ENCODE measurements at regions not wholly inside any gene's neighbourhood (a gene's known extent, or its start where the extent isn't known, plus 50 kb on each side); places are given as distances from the start of the nearest gene placed in this dataset.

GRCh38 chr5:152599096-152599495, 194.0 kb upstream of the NMUR2 start:
- TF ChIP-seq, protein P1, sequence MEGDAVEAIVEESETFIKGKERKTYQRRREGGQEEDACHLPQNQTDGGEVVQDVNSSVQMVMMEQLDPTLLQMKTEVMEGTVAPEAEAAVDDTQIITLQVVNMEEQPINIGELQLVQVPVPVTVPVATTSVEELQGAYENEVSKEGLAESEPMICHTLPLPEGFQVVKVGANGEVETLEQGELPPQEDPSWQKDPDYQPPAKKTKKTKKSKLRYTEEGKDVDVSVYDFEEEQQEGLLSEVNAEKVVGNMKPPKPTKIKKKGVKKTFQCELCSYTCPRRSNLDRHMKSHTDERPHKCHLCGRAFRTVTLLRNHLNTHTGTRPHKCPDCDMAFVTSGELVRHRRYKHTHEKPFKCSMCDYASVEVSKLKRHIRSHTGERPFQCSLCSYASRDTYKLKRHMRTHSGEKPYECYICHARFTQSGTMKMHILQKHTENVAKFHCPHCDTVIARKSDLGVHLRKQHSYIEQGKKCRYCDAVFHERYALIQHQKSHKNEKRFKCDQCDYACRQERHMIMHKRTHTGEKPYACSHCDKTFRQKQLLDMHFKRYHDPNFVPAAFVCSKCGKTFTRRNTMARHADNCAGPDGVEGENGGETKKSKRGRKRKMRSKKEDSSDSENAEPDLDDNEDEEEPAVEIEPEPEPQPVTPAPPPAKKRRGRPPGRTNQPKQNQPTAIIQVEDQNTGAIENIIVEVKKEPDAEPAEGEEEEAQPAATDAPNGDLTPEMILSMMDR (IDR thresholded peaks at IDR 0.05; ENCODE audit: control extremely low read depth in 1 of 3, insufficient read depth in 1 of 3, low read depth in 1 of 3, low read length in 3 of 3), result no peak
- no peak for TF ChIP-seq POLR2A (IDR thresholded peaks at IDR 0.05; ENCODE audit: control extremely low read depth in 1 of 2, low read depth in 2 of 2, low read length in 2 of 2)
- no peak for TF ChIP-seq KDM5A (IDR thresholded peaks at IDR 0.05; ENCODE audit: low read length)
- TF ChIP-seq, protein P2, sequence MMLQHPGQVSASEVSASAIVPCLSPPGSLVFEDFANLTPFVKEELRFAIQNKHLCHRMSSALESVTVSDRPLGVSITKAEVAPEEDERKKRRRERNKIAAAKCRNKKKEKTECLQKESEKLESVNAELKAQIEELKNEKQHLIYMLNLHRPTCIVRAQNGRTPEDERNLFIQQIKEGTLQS (IDR thresholded peaks at IDR 0.05; ENCODE audit: insufficient read depth, low read depth, low read length), result no peak
- no peak for TF ChIP-seq RBBP5 (IDR thresholded peaks at IDR 0.05; ENCODE audit: borderline replicate concordance, low read depth, low read length)
- no peak for TF ChIP-seq KDM1A (IDR thresholded peaks at IDR 0.05; ENCODE audit: borderline replicate concordance, low read length)
- no peak for TF ChIP-seq EP300 (IDR thresholded peaks at IDR 0.05; ENCODE audit: borderline replicate concordance in 1 of 2, low read depth in 2 of 2, low read length in 2 of 2)
- no peak for TF ChIP-seq CEBPB (IDR thresholded peaks at IDR 0.05; ENCODE audit: low read depth, low read length)
- no peak for TF ChIP-seq SP2 (IDR thresholded peaks at IDR 0.05; ENCODE audit: low read length)
- TF ChIP-seq CBX8 (IDR thresholded peaks at IDR 0.05; ENCODE audit: borderline replicate concordance, low read depth, low read length), result no peak
- no peak for TF ChIP-seq EZH2 (IDR thresholded peaks at IDR 0.05; ENCODE audit: low read depth, low read length, severe bottlenecking)
